ENCODE measurements at regions not wholly inside any gene's neighbourhood (a gene's known extent, or its start where the extent isn't known, plus 50 kb on each side); places are given as distances from the start of the nearest gene placed in this dataset.

DNA sequence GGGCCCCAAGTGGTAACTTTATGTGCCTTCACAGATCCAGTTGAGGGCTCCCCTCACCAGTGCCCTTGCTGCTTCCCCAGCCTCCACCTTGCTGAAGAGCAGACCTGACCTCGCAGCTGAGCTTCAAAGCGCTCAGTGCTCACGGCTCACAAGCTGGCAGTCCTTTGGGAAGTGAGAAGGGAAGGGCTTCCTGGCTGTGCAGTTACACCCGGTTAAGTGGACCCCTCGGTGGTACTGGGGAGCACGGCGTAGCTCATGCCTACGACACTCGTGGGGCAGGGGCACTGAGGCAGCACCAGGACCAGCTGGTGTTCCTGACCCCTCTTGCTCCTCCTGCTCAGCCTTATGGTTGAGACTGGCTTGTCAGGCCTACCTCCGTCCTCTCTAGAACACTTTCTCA, 629.0 kb upstream of the TBL1XR1 start:
- WGBS, 4 donors = 79 to 88% (median 85%) methylated on average over 10 of the region's 10 CpGs
- Histone ChIP-seq H3K36me3 (no peaks in the 10 kb centered on the region), H3K27ac (peak overlapping the region in 1 of 12 donors; percentile 67), H3K27me3 (no peaks in the 10 kb centered on the region), H3K9me3 (no peaks in the 10 kb centered on the region), H3K4me3 (no peak overlapping the region), H3K4me1 (peaks cover 0 to 44% (median 32%) of the 10 kb centered on the region in 12 donors)
- no peak for TF ChIP-seq POLR2A (IDR thresholded peaks at IDR 0.05)
- TF ChIP-seq, protein P1, sequence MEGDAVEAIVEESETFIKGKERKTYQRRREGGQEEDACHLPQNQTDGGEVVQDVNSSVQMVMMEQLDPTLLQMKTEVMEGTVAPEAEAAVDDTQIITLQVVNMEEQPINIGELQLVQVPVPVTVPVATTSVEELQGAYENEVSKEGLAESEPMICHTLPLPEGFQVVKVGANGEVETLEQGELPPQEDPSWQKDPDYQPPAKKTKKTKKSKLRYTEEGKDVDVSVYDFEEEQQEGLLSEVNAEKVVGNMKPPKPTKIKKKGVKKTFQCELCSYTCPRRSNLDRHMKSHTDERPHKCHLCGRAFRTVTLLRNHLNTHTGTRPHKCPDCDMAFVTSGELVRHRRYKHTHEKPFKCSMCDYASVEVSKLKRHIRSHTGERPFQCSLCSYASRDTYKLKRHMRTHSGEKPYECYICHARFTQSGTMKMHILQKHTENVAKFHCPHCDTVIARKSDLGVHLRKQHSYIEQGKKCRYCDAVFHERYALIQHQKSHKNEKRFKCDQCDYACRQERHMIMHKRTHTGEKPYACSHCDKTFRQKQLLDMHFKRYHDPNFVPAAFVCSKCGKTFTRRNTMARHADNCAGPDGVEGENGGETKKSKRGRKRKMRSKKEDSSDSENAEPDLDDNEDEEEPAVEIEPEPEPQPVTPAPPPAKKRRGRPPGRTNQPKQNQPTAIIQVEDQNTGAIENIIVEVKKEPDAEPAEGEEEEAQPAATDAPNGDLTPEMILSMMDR (IDR thresholded peaks at IDR 0.05) = no peak
- intact Hi-C loops (cut with DNase I) = loop anchor here in 1 of 10 donors (10.0 kb wide), 1 partner anchor 499 kb away; no protein-coding TSS in a partner anchor
- DNase-seq = no peak
- no peak for ATAC-seq

DNA sequence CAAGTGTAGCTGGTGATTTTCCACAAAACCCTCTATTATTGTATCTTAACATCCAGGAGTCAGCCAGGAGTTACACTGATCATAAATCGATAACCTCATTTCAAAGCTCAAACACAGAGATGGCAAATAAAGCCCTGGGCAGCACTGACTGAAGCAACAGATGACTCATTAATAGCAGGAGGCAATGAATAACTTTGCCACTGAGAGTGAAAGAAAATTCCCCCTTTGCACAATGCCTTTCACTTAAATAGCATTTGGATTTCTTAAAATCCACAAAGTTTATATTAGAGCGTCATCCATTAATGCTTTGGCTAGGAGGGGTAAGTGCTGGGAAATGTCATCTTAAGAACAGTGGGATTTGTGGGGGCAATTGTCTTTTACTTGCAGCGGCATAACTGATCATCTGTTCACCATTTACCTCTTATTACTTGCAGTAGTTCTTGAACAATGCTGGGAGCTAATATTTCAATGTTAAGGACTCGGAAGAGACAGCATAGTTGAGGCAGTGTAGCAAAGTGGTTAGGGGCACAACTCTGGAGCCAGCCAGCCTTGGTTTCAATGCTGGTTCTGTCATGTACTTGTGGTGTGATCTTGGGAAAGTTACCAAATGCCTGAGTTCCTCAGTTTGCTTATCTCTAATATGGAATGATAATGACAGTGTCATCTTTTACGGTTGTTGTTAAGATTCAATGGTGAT, 630.4 kb upstream of the TBL1XR1 start:
- Histone ChIP-seq H3K9me3 (no peaks in the 10 kb centered on the region), H3K4me1 (peaks cover 0 to 42% (median 27%) of the 10 kb centered on the region in 12 donors), H3K27ac (peak overlapping the region in 1 of 12 donors; percentile 53), H3K36me3 (no peaks in the 10 kb centered on the region), H3K4me3 (no peak overlapping the region), H3K27me3 (no peaks in the 10 kb centered on the region)
- no peak for TF ChIP-seq POLR2A (IDR thresholded peaks at IDR 0.05)
- TF ChIP-seq, protein P1 (IDR thresholded peaks at IDR 0.05) = no peak
- DNase-seq (no peak), ATAC-seq (no peak)
- WGBS, 4 donors = 93 to 96% (median 95%) methylated on average over 5 of the region's 5 CpGs
- intact Hi-C loops (cut with DNase I) = loop anchor here in 1 of 10 donors (10.0 kb wide), 1 partner anchor 497 kb away; no protein-coding TSS in a partner anchor

GRCh38 chr3:177828208-177828565, 630.9 kb upstream of the TBL1XR1 start:
- Histone ChIP-seq H3K36me3 (no peaks in the 10 kb centered on the region), H3K27ac (peak overlapping the region in 1 of 12 donors; percentile 53), H3K27me3 (no peaks in the 10 kb centered on the region), H3K4me1 (peaks cover 0 to 42% (median 26%) of the 10 kb centered on the region in 12 donors), H3K9me3 (no peaks in the 10 kb centered on the region), H3K4me3 (no peak overlapping the region)
- intact Hi-C loops (cut with DNase I) = loop anchor here in 1 of 10 donors (10.0 kb wide), 1 partner anchor 497 kb away; no protein-coding TSS in a partner anchor
- whole genome bisulfite sequencing, 4 donors = 86 to 100% (median 90%) methylated on average over 1 of the region's 1 CpG
- no peak for ATAC-seq
- no peak for TF ChIP-seq POLR2A (IDR thresholded peaks at IDR 0.05)
- TF ChIP-seq, protein P1 (IDR thresholded peaks at IDR 0.05) = no peak
- no peak for DNase-seq

- DNase-seq (no peak), ATAC-seq (peak in 3 of 4 donors; percentile 66 to 88 (median 87))
- Histone ChIP-seq H3K4me1 (peaks cover 0 to 32% (median 12%) of the 10 kb centered on the region in 12 donors), H3K9me3 (no peaks in the 10 kb centered on the region), H3K27ac (peak overlapping the region in 9 of 12 donors; percentile 14 to 68 (median 44)), H3K36me3 (no peaks in the 10 kb centered on the region), H3K27me3 (no peaks in the 10 kb centered on the region), H3K4me3 (no peak overlapping the region)
- intact Hi-C loops (cut with DNase I) = no loop called here
- 17 to 28% (median 27%) methylated on average over 3 of the region's 3 CpGs for WGBS, 4 donors
- TF ChIP-seq, protein P1 (IDR thresholded peaks at IDR 0.05) = no peak
- no peak for TF ChIP-seq POLR2A (IDR thresholded peaks at IDR 0.05)
Observed at GRCh38 chr3:177830411-177830849, 633.1 kb upstream of the TBL1XR1 start.

Data from heart left ventricle (tissue), 16 donors.